HCT116 (cell line): ENCODE measurements at regions not wholly inside any gene's neighbourhood (a gene's known extent, or its start where the extent isn't known, plus 50 kb on each side); places are given as distances from the start of the nearest gene placed in this dataset.

ENCODE experiments used
- ATAC-seq: fragments of 200-7000 bp; cut with Tn5 transposase; 2 replicates; pipeline ENCODE4 v1.9.1; 2020; ENCODE audit warnings: mild to moderate bottlenecking, moderate library complexity
- BruUV-seq: library from RNA; stranded (reverse); fragments of 400-500 nt; replicated peaks from 2 replicates; lab custom pipeline; 2021; lab: Mats Ljungman, UMichigan
- CTCF ChIA-PET: fragments of 300-600 bp; sonication (Branson Sonifier 250); formaldehyde crosslinking; loops from one replicate; lab custom pipeline; 2021; ENCODE audit warnings: antibody characterized with exemption; lab: Charles Lee
- POLR2A ChIA-PET: fragments of 300-600, 350-600 bp; sonication (Branson Sonifier 250); formaldehyde crosslinking; loops from one replicate; lab custom pipeline; 2021; ENCODE audit warnings: antibody characterized with exemption; lab: Charles Lee
- RAD21 ChIA-PET, 2 experiments: fragments of 300-600 bp; sonication (Branson Sonifier 250); formaldehyde crosslinking; loops; one replicate each; lab custom pipeline; 2023; ENCODE audit warnings: low total read pairs in 2 of 2; ENCODE audit not compliant: uncharacterized antibody in 2 of 2, unreplicated experiment in 2 of 2, low non-redundant PET in 1 of 2; lab: Charles Lee
- DNase-seq: peaks from one replicate; pipeline ENCODE4 v3.0.0-alpha.2; 2010; ENCODE audit warnings: low read depth, low spot score
- H2AFZ ChIP-seq: fragments of 200-600 bp; shearing (Covaris generic), sonication (generic); 2 replicates; pipeline ENCODE4 v1.6.1; 2017; ENCODE audit warnings: low read depth, mixed run types, mixed read lengths, antibody characterized with exemption, low read length; ENCODE audit not compliant: poor library complexity, severe bottlenecking
- H3K27ac ChIP-seq: 2 replicates; pipeline ENCODE4 v1.5.1; 2012; ENCODE audit warnings: low read depth, low read length
- H3K27me3 ChIP-seq: fragments of 200-600 bp; sonication (generic); 2 replicates; pipeline ENCODE4 v1.6.1; 2016; ENCODE audit warnings: mixed run types, low read length, mixed read lengths; ENCODE audit not compliant: insufficient read depth
- H3K36me3 ChIP-seq, 2 experiments: fragments of 200-500 bp in 1 of 2; fragments of 200-600 bp in 1 of 2; sonication (Bioruptor generic) in 1 of 2; sonication (generic) in 1 of 2; 2 replicates each; pipeline versions ENCODE4 v1.5.1 to v1.6.1; 2014 to 2016; ENCODE audit warnings: low read length in 2 of 2, inconsistent platforms in 1 of 2, mixed read lengths in 1 of 2, mixed run types in 1 of 2; ENCODE audit not compliant: insufficient read depth in 2 of 2, control insufficient read depth in 1 of 2
- H3K4me1 ChIP-seq, 2 experiments: fragments of 200-600 bp in 1 of 2; sonication (generic) in 1 of 2; 2 replicates each; pipeline versions ENCODE4 v1.5.1 to v1.6.1; 2012 to 2017; ENCODE audit warnings: low read length in 2 of 2, inconsistent platforms in 1 of 2, mild to moderate bottlenecking in 1 of 2, mixed read lengths in 1 of 2, mixed run types in 1 of 2, moderate library complexity in 1 of 2; ENCODE audit not compliant: insufficient read depth in 2 of 2, control insufficient read depth in 1 of 2
- H3K4me2 ChIP-seq: fragments of 200-600 bp; sonication (generic); 2 replicates; pipeline ENCODE4 v1.6.1; 2017; ENCODE audit warnings: mixed run types, low read length, mixed read lengths
- H3K4me3 ChIP-seq, 2 experiments: fragments of 200-600 bp in 1 of 2; sonication (generic) in 1 of 2; replicated peaks in 1 of 2; 2 replicates each; pipeline ENCODE4 v1.5.1; 2011 to 2016; ENCODE audit warnings: low read length in 2 of 2, control low read depth in 1 of 2, low read depth in 1 of 2, mild to moderate bottlenecking in 1 of 2, mixed read lengths in 1 of 2, mixed run types in 1 of 2
- H3K79me2 ChIP-seq: fragments of 200-600 bp; sonication (generic); 2 replicates; pipeline ENCODE4 v1.6.1; 2017; ENCODE audit warnings: mild to moderate bottlenecking, mixed run types, low read length, moderate library complexity, mixed read lengths; ENCODE audit not compliant: insufficient read depth
- H3K9ac ChIP-seq: fragments of 200-600 bp; sonication (generic); 2 replicates; pipeline ENCODE4 v1.6.1; 2016; ENCODE audit warnings: low read length, mixed read lengths
- H3K9me2 ChIP-seq: fragments of 200-600 bp; sonication (generic), shearing (Covaris generic); 2 replicates; pipeline ENCODE4 v1.6.1; 2017; ENCODE audit warnings: mixed run types, mild to moderate bottlenecking, moderate library complexity; ENCODE audit not compliant: insufficient read depth
- H3K9me3 ChIP-seq, 2 experiments: fragments of 200-500 bp in 1 of 2; fragments of 200-600 bp in 1 of 2; sonication (Bioruptor generic) in 1 of 2; sonication (generic) in 1 of 2; 2 replicates each; pipeline ENCODE4 v1.6.1; 2014 to 2017; ENCODE audit warnings: low read length in 2 of 2, mixed read lengths in 2 of 2, inconsistent platforms in 1 of 2, low read depth in 1 of 2, mild to moderate bottlenecking in 1 of 2, mixed run types in 1 of 2, moderate library complexity in 1 of 2; ENCODE audit not compliant: control insufficient read depth in 1 of 2, insufficient read depth in 1 of 2
- H4K20me1 ChIP-seq: fragments of 200-600 bp; sonication (generic), shearing (Covaris generic); 2 replicates; pipeline ENCODE4 v1.6.1; 2017; ENCODE audit warnings: mixed run types, mild to moderate bottlenecking, moderate library complexity; ENCODE audit not compliant: insufficient read depth
- CBX3 ChIP-seq: IDR thresholded peaks from 2 replicates; pipeline ENCODE4 v1.6.1; 2012; ENCODE audit warnings: low read depth
- CEBPB ChIP-seq: IDR thresholded peaks from 2 replicates; pipeline ENCODE4 v1.6.1; 2012; ENCODE audit warnings: low read depth
- EGR1 ChIP-seq: IDR thresholded peaks from 2 replicates; pipeline ENCODE4 v1.6.1; 2012; ENCODE audit warnings: low read depth
- JUND ChIP-seq: IDR thresholded peaks from 2 replicates; pipeline ENCODE4 v1.6.1; 2012
- POLR2A ChIP-seq: IDR thresholded peaks from 2 replicates; pipeline ENCODE4 v1.7.0; 2011; ENCODE audit warnings: borderline replicate concordance; ENCODE audit not compliant: insufficient read depth, insufficient read length; ENCODE audit errors: extremely low read depth
- POLR2AphosphoS5 ChIP-seq: IDR thresholded peaks from 2 replicates; pipeline ENCODE4 v1.6.1; 2011; ENCODE audit warnings: mild to moderate bottlenecking, low read depth, low read length, moderate library complexity
- SIN3A ChIP-seq: IDR thresholded peaks from 2 replicates; pipeline ENCODE4 v1.6.1; 2012; ENCODE audit warnings: low read depth
- SP1 ChIP-seq: IDR thresholded peaks from 2 replicates; pipeline ENCODE4 v1.6.1; 2012; ENCODE audit warnings: low read depth
- SRF ChIP-seq: IDR thresholded peaks from 2 replicates; pipeline ENCODE4 v1.6.1; 2012; ENCODE audit warnings: low read depth
- TCF7L2 ChIP-seq: IDR thresholded peaks from 2 replicates; pipeline ENCODE4 v1.7.0; 2011; ENCODE audit warnings: borderline replicate concordance, inconsistent platforms; ENCODE audit not compliant: insufficient read depth, insufficient read length; ENCODE audit errors: extremely low read depth
- ZFX ChIP-seq: fragments of 450-650 bp; IDR thresholded peaks from 2 replicates; pipeline ENCODE4 v1.6.1; 2017
- ZNF274 ChIP-seq: fragments of 200-500 bp; sonication (Bioruptor generic); IDR thresholded peaks from 2 replicates; pipeline ENCODE4 v1.6.1; 2014; ENCODE audit warnings: mild to moderate bottlenecking, low read depth, low read length, inconsistent platforms
- intact Hi-C: fragments of 100-400 bp; cut with micrococcal nuclease; formaldehyde crosslinking; loops from 2 replicates; pipeline ENCODE4 v1.10.0; 2022
- TF ChIP-seq, protein P1 (sequence below): IDR thresholded peaks from 2 replicates; pipeline ENCODE4 v1.6.1; 2012
- TF ChIP-seq, protein P2 (sequence below): IDR thresholded peaks from 2 replicates; pipeline ENCODE4 v1.6.1; 2011; ENCODE audit warnings: mild to moderate bottlenecking, low read length, moderate library complexity; ENCODE audit not compliant: insufficient replicate concordance; ENCODE audit errors: extremely low read depth
- TF ChIP-seq, protein P3 (sequence below): IDR thresholded peaks from 2 replicates; pipeline ENCODE4 v1.6.1; 2012
- TF ChIP-seq, protein P4 (sequence below): IDR thresholded peaks from 2 replicates; pipeline ENCODE4 v1.6.1; 2012; ENCODE audit warnings: low read depth

DNA sequence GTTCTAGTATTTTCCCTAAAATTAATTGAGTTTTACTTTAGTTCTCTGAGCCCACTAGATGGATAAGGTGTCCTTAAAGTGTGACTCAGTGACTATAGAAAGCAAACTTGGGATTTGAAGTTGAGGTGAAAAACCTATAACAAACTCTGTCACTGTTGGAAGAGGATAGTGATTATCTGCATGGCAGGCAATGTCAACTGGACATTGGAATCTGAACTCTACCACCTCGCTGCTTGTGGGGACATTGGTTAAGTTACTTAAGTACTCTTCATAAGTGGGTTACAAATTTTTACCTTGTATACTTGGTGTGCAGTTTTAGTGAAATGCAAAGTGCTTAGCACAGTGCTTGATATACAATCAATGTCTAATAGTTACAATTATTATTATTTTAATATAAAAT is 87.9 kb upstream of the B3GAT2 start:
- H2AFZ ChIP-seq: no peak overlapping the region
- no TSS peak for BruUV-seq
- intact Hi-C loops: no loop called here
- no peaks in the 10 kb centered on the region for H3K4me1 ChIP-seq
- DNase-seq: no peak
- H3K4me3 ChIP-seq: no peak overlapping the region
- H3K4me2 ChIP-seq: no peak overlapping the region
- no peaks in the 10 kb centered on the region for H3K36me3 ChIP-seq
- no peaks in the 10 kb centered on the region for H3K79me2 ChIP-seq
- H4K20me1 ChIP-seq: no peaks in the 10 kb centered on the region
- ChIA-PET POLR2A (no interaction called here), RAD21 (no interaction called here)
- no peak overlapping the region for H3K27ac ChIP-seq
- H3K27me3 ChIP-seq: peaks cover 12% of the 10 kb centered on the region
- H3K9ac ChIP-seq: no peak overlapping the region
- TF ChIP-seq EGR1 (no peak), TCF7L2 (no peak), POLR2A (no peak), JUND (no peak)
- TF ChIP-seq, protein P1, sequence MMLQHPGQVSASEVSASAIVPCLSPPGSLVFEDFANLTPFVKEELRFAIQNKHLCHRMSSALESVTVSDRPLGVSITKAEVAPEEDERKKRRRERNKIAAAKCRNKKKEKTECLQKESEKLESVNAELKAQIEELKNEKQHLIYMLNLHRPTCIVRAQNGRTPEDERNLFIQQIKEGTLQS: no peak
- TF ChIP-seq, all 23 proteins: peak for 0
- no peak for ATAC-seq
- no peaks in the 10 kb centered on the region for H3K9me2 ChIP-seq
- no peaks in the 10 kb centered on the region for H3K9me3 ChIP-seq
- CTCF ChIA-PET: no interaction called here

DNA sequence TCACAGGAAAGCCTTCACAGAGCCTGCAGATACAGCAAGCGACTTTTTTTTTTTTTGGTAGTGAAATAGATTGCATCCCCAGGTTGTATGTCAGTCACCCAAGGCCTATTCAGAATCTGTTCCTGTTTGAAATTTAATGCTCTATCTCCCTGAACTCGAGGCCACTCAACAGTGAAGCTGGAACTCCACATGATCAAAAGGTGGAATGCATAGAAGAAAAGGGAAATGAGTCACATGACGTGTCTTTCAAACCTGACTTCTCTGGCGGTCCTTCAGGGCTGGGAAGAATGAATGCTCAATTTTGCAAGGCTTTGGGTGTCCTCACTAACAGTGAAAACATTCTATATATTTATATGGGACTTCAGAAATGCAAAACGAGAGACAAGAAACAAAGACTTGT is 88.4 kb upstream of the B3GAT2 start:
- H3K4me2 ChIP-seq: no peak overlapping the region
- no peaks in the 10 kb centered on the region for H3K4me1 ChIP-seq
- ATAC-seq (no peak), DNase-seq (no peak)
- no peaks in the 10 kb centered on the region for H3K79me2 ChIP-seq
- ChIA-PET POLR2A (no interaction called here), CTCF (no interaction called here), RAD21 (no interaction called here)
- H4K20me1 ChIP-seq: no peaks in the 10 kb centered on the region
- no peaks in the 10 kb centered on the region for H3K9me3 ChIP-seq
- no peak overlapping the region for H3K27ac ChIP-seq
- H3K9me2 ChIP-seq: no peaks in the 10 kb centered on the region
- no TSS peak for BruUV-seq
- H3K9ac ChIP-seq: no peak overlapping the region
- H3K27me3 ChIP-seq: peaks cover 6% of the 10 kb centered on the region
- intact Hi-C loops: no loop called here
- no peaks in the 10 kb centered on the region for H3K36me3 ChIP-seq
- H3K4me3 ChIP-seq: no peak overlapping the region
- H2AFZ ChIP-seq: no peak overlapping the region
- TF ChIP-seq SP1 (no peak), POLR2A (no peak), EGR1 (no peak), CBX3 (no peak), CEBPB (no peak), ZFX (no peak), SIN3A (no peak), POLR2AphosphoS5 (no peak), ZNF274 (no peak), SRF (no peak)
- TF ChIP-seq, protein P1: no peak
- TF ChIP-seq, protein P2, sequence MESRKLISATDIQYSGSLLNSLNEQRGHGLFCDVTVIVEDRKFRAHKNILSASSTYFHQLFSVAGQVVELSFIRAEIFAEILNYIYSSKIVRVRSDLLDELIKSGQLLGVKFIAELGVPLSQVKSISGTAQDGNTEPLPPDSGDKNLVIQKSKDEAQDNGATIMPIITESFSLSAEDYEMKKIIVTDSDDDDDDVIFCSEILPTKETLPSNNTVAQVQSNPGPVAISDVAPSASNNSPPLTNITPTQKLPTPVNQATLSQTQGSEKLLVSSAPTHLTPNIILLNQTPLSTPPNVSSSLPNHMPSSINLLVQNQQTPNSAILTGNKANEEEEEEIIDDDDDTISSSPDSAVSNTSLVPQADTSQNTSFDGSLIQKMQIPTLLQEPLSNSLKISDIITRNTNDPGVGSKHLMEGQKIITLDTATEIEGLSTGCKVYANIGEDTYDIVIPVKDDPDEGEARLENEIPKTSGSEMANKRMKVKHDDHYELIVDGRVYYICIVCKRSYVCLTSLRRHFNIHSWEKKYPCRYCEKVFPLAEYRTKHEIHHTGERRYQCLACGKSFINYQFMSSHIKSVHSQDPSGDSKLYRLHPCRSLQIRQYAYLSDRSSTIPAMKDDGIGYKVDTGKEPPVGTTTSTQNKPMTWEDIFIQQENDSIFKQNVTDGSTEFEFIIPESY: no peak
- TF ChIP-seq, protein P3, sequence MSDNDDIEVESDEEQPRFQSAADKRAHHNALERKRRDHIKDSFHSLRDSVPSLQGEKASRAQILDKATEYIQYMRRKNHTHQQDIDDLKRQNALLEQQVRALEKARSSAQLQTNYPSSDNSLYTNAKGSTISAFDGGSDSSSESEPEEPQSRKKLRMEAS: no peak
- TF ChIP-seq, protein P4, sequence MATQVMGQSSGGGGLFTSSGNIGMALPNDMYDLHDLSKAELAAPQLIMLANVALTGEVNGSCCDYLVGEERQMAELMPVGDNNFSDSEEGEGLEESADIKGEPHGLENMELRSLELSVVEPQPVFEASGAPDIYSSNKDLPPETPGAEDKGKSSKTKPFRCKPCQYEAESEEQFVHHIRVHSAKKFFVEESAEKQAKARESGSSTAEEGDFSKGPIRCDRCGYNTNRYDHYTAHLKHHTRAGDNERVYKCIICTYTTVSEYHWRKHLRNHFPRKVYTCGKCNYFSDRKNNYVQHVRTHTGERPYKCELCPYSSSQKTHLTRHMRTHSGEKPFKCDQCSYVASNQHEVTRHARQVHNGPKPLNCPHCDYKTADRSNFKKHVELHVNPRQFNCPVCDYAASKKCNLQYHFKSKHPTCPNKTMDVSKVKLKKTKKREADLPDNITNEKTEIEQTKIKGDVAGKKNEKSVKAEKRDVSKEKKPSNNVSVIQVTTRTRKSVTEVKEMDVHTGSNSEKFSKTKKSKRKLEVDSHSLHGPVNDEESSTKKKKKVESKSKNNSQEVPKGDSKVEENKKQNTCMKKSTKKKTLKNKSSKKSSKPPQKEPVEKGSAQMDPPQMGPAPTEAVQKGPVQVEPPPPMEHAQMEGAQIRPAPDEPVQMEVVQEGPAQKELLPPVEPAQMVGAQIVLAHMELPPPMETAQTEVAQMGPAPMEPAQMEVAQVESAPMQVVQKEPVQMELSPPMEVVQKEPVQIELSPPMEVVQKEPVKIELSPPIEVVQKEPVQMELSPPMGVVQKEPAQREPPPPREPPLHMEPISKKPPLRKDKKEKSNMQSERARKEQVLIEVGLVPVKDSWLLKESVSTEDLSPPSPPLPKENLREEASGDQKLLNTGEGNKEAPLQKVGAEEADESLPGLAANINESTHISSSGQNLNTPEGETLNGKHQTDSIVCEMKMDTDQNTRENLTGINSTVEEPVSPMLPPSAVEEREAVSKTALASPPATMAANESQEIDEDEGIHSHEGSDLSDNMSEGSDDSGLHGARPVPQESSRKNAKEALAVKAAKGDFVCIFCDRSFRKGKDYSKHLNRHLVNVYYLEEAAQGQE: no peak
